H4 (cell line): ENCODE measurements at regions not wholly inside any gene's neighbourhood (a gene's known extent, or its start where the extent isn't known, plus 50 kb on each side); places are given as distances from the start of the nearest gene placed in this dataset.

ENCODE experiments used
- DNase-seq: peaks from one replicate; pipeline ENCODE4 v3.0.0-alpha.2; 2015; ENCODE audit warnings: low spot score

GRCh38 chr2:111708476-111709180 lies 175.4 kb downstream of the ANAPC1 start:
- DNase-seq, result no peak

GRCh38 chr2:111709321-111709720 lies 174.7 kb downstream of the ANAPC1 start:
- no peak for DNase-seq

- DNase-seq, result no peak
Observed at GRCh38 chr2:111710085-111710484, 173.9 kb downstream of the ANAPC1 start.

GRCh38 chr2:111710613-111711012 lies 173.4 kb downstream of the ANAPC1 start:
- DNase-seq, result no peak

GRCh38 chr2:111711270-111711669 lies 172.7 kb downstream of the ANAPC1 start:
- DNase-seq, result no peak

- DNase-seq, result no peak
Observed at GRCh38 chr2:111712361-111712760, 171.6 kb downstream of the ANAPC1 start.

GRCh38 chr2:111712940-111713515 lies 171.0 kb downstream of the ANAPC1 start:
- no peak for DNase-seq

- no peak for DNase-seq
Observed at GRCh38 chr2:111715987-111716904, 167.7 kb downstream of the ANAPC1 start.

GRCh38 chr2:111716905-111717775 lies 166.9 kb downstream of the ANAPC1 start:
- no peak for DNase-seq
